GM18873 (cell line): ENCODE measurements at regions not wholly inside any gene's neighbourhood (a gene's known extent, or its start where the extent isn't known, plus 50 kb on each side); places are given as distances from the start of the nearest gene placed in this dataset.
"Not testable (repeated sequence)": the region's sequence is repeated elsewhere in the genome, so short reads cannot be mapped to it uniquely, and the experiment has no call there.

ENCODE experiments used
- ATAC-seq: cut with Tn5 transposase; IDR thresholded peaks from one replicate; pipeline ENCODE4 v1.9.1; 2021; ENCODE audit warnings: mild to moderate bottlenecking, moderate library complexity, moderate number of reproducible peaks; ENCODE audit not compliant: unreplicated experiment, low FRiP score

- ATAC-seq: no peak
Observed at GRCh38 chr12:59164226-59164625, 243.9 kb upstream of the LRIG3 start.

DNA sequence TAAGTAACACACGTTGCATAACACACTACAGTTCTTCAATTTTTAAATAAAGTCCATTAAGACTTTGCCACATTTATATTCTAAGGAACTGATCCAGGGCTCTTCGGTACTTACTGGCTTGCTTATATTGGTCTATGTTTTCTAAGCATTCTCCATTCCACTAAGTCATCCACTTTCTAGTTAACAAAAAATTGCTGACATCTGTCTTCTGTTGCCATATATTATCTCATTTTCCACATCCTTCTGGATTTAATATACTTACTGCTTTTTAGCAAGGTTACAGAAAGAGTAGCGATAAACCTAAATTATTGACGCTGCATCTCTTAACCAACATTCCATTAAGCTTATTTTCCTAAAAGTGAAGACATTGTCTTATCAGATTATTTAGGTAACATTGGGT lies 238.4 kb upstream of the LRIG3 start:
- ATAC-seq: no peak

- ATAC-seq: no peak
Observed at GRCh38 chr12:59158066-59158465, 237.8 kb upstream of the LRIG3 start.

GRCh38 chr12:59155448-59155847 lies 235.1 kb upstream of the LRIG3 start:
- no peak for ATAC-seq

GRCh38 chr12:59151243-59151642 lies 230.9 kb upstream of the LRIG3 start:
- ATAC-seq: no peak

GRCh38 chr12:59149995-59150642 lies 229.8 kb upstream of the LRIG3 start:
- ATAC-seq: peak; percentile 98

GRCh38 chr12:59147791-59148190 lies 227.5 kb upstream of the LRIG3 start:
- ATAC-seq: no peak

DNA sequence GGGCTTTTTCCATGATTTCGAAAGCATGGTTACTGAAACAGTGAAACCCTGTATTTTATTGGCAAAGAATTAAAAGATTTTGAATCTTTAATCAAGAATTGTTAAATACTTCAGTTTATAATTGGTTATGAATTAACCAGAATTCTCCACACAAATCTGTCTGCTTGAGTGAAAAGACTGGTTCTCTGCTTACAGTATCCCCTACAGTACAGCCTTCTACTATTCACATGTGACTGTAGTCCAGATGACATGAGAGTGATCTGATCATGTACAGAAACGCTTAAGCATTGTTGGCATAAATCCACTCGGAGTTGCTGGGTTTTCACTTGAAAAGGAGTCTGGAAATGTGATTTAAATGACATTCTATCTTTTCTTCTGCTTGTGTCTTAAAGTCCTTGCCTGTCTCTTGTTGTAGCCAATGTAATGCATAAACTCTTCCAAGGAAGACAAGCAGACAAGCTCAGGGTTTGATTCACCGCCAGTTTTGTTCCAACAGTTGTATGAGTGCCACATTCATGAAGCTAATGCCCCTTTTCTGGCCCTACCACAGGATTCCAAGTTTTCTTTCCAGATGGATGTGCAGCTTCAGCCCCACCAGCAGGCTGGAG lies 222.0 kb upstream of the LRIG3 start:
- no peak for ATAC-seq

DNA sequence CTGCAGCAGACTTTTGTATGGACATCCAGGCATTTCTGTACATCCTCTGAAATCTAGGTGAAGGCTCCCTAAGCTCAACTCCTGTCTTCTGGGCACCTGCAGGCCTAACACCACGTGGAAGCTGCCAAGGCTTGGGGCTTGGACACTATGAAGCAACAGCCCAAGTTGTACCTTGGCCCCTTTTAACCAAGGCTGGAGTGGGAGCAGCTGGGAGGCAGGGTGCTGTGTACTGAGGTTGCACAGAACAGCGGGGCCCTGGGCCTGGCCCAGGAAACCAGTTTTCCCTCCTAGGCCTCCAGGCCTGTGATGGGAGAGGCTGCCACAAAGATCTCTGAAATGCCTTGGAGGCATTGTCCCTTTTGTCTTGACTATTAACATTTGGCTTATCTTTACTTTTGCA lies 214.4 kb upstream of the LRIG3 start:
- ATAC-seq: no peak

DNA sequence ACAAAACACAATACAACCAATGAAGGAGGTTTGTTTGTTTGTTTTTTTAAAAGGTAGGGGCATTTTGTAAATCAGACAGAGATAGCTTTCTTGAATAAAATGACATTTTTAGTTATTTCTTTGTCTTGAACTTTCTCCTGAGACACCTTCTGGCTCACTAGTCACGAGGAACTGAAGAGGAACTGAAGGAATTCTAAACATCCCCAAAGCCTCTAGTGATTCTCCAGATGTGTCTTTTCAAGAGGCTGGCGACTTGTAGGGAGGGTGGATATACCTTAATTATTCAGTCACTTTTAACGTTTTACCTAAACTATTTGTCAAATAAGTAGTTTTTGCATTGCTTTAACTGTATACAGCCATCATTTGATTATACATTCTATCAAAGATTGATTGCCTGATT lies 211.2 kb upstream of the LRIG3 start:
- no peak for ATAC-seq

DNA sequence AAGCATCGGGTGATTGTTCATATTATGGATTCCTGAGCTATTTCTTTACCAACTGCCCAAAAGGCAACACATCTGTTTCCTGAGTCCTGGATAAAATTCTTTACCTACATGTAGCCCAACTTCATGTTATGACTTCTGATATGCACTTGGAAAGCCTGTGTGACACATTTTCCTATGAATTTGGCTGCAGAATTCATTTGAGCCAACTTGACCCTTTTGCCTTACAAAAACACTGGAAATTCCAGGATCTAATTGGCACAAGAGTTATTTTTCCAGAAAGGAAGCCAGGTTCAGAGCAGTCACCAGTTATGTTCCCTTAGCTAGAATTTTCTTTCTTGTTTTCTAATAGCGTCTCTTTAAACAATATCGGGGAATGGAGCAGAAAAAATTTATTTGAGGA lies 202.5 kb upstream of the LRIG3 start:
- no peak for ATAC-seq

GRCh38 chr12:59121451-59121850 lies 201.1 kb upstream of the LRIG3 start:
- ATAC-seq: no peak

DNA sequence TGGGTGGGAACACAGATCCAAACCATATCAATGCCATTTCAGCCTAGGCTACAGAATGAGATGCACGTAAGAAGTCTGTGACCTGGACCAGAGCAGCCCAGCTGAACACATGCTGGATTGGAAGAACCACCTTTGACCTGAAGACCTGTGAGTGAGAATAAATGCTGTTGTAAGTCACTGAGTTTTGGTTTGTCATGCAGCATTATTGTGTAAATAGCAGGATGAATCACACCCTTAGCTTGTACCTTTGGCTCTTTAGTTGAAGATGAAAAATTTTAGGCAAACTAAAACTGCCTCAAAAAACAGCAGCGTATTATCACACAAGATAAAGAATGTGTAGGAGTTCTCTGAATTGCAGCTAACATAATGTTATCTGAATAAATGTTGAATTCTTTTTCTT lies 199.4 kb upstream of the LRIG3 start:
- ATAC-seq: no peak

- ATAC-seq: no peak
Observed at GRCh38 chr12:59118356-59118755, 198.1 kb upstream of the LRIG3 start.

GRCh38 chr12:59115995-59116394 lies 195.7 kb upstream of the LRIG3 start:
- no peak for ATAC-seq

DNA sequence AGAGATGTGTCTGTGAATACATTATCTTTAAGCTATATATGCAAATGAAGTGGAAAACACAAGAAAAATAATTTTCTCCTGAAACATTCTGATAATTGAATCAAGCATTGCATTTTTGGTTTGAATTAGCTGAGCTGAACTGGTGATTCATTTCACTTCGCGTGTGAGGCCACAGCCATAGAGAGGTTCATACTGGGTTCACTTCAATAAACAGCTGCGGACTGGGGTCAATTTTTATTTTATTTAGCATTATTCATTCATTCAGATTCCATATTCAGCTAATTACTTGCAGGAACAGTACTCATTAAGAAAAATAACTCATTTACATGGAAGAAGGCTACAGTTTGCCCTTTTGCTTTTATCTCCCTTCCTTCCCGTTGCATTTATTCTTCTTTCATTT lies 195.2 kb upstream of the LRIG3 start:
- no peak for ATAC-seq

GRCh38 chr12:59113831-59114615 lies 193.7 kb upstream of the LRIG3 start:
- peak; percentile 77 for ATAC-seq

DNA sequence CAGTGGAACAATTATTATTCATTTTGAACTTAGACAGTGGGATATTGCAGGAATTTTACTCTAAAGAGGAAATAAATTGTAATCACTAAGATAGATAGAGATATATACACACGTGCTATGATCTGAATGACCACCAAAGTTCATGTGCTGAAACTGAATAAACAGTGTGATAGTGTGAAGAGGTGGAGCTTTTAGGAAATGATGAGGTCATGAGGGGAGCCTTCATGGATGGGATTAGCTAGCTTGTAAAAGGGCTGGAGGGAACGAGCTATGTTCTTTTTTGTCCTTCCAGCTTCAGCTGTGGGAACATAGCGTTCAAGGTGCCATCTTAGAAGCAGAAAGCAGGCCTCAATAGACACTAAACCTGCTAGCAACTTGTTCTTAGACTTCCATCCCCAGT lies 191.5 kb upstream of the LRIG3 start:
- ATAC-seq: no peak

GRCh38 chr12:59108516-59108915 lies 188.2 kb upstream of the LRIG3 start:
- not testable (repeated sequence) for ATAC-seq

- ATAC-seq: no peak
Observed at GRCh38 chr12:59100585-59100984, 180.3 kb upstream of the LRIG3 start.

DNA sequence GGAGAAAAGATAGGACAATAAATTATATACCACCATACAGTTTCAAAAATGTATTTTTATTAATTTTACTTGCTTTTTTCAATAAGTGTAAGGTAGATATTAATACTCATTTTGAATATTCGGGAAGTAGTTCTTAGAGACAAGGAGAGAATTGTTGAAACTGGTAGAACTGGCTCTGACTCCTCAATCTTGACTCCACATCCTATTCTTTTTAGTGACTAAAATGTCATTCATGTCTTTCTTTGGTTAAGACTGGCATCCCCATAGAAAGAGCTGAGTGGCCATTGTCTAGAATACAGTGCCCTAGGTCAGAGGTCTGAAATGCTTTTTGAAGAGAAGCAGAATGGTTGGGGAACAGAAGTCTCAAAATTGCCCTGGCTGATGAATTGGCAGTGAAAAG lies 177.6 kb upstream of the LRIG3 start:
- ATAC-seq: no peak

DNA sequence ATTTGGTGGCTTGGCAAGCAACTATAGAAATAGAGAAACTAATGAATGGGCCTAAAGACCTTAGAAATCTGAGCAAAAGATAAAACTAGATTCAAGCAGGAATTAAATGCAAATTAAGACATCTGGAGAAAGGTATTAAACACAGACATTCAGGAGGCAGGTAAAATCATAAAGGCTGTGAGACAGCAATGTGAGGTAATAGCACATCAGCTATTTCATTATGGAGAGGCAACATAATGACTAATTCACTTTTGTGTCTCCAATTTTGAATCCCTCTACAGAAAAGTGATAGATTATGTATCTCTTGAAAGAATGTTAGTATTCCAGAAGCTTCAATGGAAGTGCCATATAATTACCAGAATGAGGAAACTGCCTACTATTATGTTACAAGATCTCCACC lies 175.9 kb upstream of the LRIG3 start:
- no peak for ATAC-seq
